GM23338 (cell line): ENCODE measurements at regions not wholly inside any gene's neighbourhood (a gene's known extent, or its start where the extent isn't known, plus 50 kb on each side); places are given as distances from the start of the nearest gene placed in this dataset.

Source experiments
- ATAC-seq: fragments of 200-7000 bp; cut with Tn5 transposase; 3 replicates; pipeline ENCODE4 v1.9.1; 2020
- DNase-seq: peaks from one replicate; pipeline ENCODE4 v3.0.0-alpha.2; 2015; ENCODE audit warnings: low spot score
- H2AFZ ChIP-seq: fragments of 200-600 bp; sonication (generic); 2 replicates; pipeline ENCODE4 v1.8.0; 2016; ENCODE audit warnings: antibody characterized with exemption, mild to moderate bottlenecking, moderate library complexity
- H3F3A ChIP-seq: fragments of 200-600 bp; sonication (generic); replicated peaks from 2 replicates; pipeline ENCODE4 v1.8.0; 2017; ENCODE audit warnings: antibody characterized with exemption, mixed run types, low read depth
- H3K27ac ChIP-seq: fragments of 200-600 bp; sonication (generic); 2 replicates; pipeline ENCODE4 v1.6.1; 2016; ENCODE audit warnings: low read depth
- H3K27me3 ChIP-seq: fragments of 200-600 bp; sonication (generic); 2 replicates; pipeline ENCODE4 v1.8.0; 2016; ENCODE audit warnings: mild to moderate bottlenecking, mixed run types, moderate library complexity; ENCODE audit not compliant: insufficient read depth
- H3K36me3 ChIP-seq: fragments of 200-600 bp; sonication (generic); 2 replicates; pipeline ENCODE4 v1.8.0; 2016; ENCODE audit warnings: mild to moderate bottlenecking; ENCODE audit not compliant: insufficient read depth
- H3K4me1 ChIP-seq: fragments of 200-600 bp; sonication (generic); 2 replicates; pipeline ENCODE4 v1.8.0; 2016; ENCODE audit warnings: mild to moderate bottlenecking, moderate library complexity; ENCODE audit not compliant: insufficient read depth
- H3K4me2 ChIP-seq: fragments of 200-600 bp; sonication (generic); 2 replicates; pipeline ENCODE4 v1.7.1; 2017; ENCODE audit warnings: mixed run types
- H3K4me3 ChIP-seq: fragments of 200-600 bp; sonication (generic); 2 replicates; pipeline ENCODE4 v1.6.1; 2016; ENCODE audit warnings: mixed run types
- H3K79me2 ChIP-seq: fragments of 200-600 bp; sonication (generic); replicated peaks from 2 replicates; pipeline ENCODE4 v1.8.0; 2017; ENCODE audit warnings: mild to moderate bottlenecking; ENCODE audit not compliant: insufficient read depth
- H3K9me2 ChIP-seq: fragments of 200-600 bp; sonication (generic); 2 replicates; pipeline ENCODE4 v1.8.0; 2017; ENCODE audit not compliant: insufficient read depth
- H4K20me1 ChIP-seq: fragments of 200-600 bp; sonication (generic); replicated peaks from 2 replicates; pipeline ENCODE4 v1.8.0; 2017; ENCODE audit warnings: mild to moderate bottlenecking; ENCODE audit not compliant: insufficient read depth
- H3K27ac Mint-ChIP-seq: 2 replicates; pipeline ENCODE4 v1.8.0; 2020; ENCODE audit warnings: inconsistent platforms, mild to moderate bottlenecking, moderate library complexity, mixed read lengths
- H3K27me3 Mint-ChIP-seq: 3 replicates; pipeline ENCODE4 v1.8.0; 2022; ENCODE audit warnings: low read depth, mild to moderate bottlenecking, moderate library complexity, mixed read lengths, inconsistent platforms; ENCODE audit not compliant: insufficient read depth, poor library complexity
- H3K36me3 Mint-ChIP-seq: 3 replicates; pipeline ENCODE4 v1.8.0; 2021; ENCODE audit warnings: low read depth, mild to moderate bottlenecking, inconsistent platforms, moderate library complexity, mixed read lengths
- H3K4me1 Mint-ChIP-seq: 3 replicates; pipeline ENCODE4 v1.8.0; 2020; ENCODE audit warnings: mild to moderate bottlenecking, inconsistent platforms, mixed read lengths
- H3K4me3 Mint-ChIP-seq: 3 replicates; pipeline ENCODE4 v1.8.0; 2021; ENCODE audit warnings: moderate library complexity, mild to moderate bottlenecking, inconsistent platforms, mixed read lengths
- H3K9me3 Mint-ChIP-seq: 3 replicates; pipeline ENCODE4 v1.8.0; 2020; ENCODE audit warnings: moderate library complexity, mild to moderate bottlenecking, inconsistent platforms, mixed read lengths
- CREB1 ChIP-seq: fragments of 250-450 bp; sonication (Bioruptor Pico); IDR thresholded peaks from 2 replicates; pipeline ENCODE4 v1.5.0; 2020; ENCODE audit warnings: low read depth, mild to moderate bottlenecking, moderate library complexity
- CTCF ChIP-seq, 2 experiments: fragments of 200-600 bp in 1 of 2; sonication (generic) in 1 of 2; conservative IDR thresholded peaks; 2 replicates each; pipeline versions ENCODE4 v1.5.1 to v1.6.1; 2016 to 2017; ENCODE audit warnings: antibody characterized with exemption in 2 of 2, low read depth in 2 of 2, mild to moderate bottlenecking in 2 of 2, moderate library complexity in 1 of 2
- EZH2 ChIP-seq: fragments of 200-600 bp; sonication (generic); IDR thresholded peaks from one replicate; pipeline ENCODE4 v1.8.0; 2017; ENCODE audit warnings: antibody characterized with exemption, mild to moderate bottlenecking, low read depth; ENCODE audit not compliant: unreplicated experiment
- POLR2AphosphoS5 ChIP-seq: IDR thresholded peaks from 2 replicates; pipeline ENCODE4 v1.6.1; 2016; ENCODE audit warnings: antibody characterized with exemption, low read depth
- REST ChIP-seq: IDR thresholded peaks from one replicate; pipeline ENCODE4 v1.6.1; 2018; ENCODE audit warnings: antibody characterized with exemption; ENCODE audit not compliant: unreplicated experiment
- ZNF114 ChIP-seq: fragments of 250-450 bp; sonication (Bioruptor Pico); IDR thresholded peaks from 2 replicates; pipeline ENCODE4 v1.5.0; 2020; ENCODE audit warnings: mild to moderate bottlenecking, moderate library complexity
- ZNF331 ChIP-seq: fragments of 250-450 bp; sonication (Bioruptor Pico); IDR thresholded peaks from 2 replicates; pipeline ENCODE4 v1.5.0; 2020; ENCODE audit warnings: low read depth, mild to moderate bottlenecking, moderate library complexity

GRCh38 chr18:51897884-51898283 is 442.1 kb upstream of the DCC start (continued):
- TF ChIP-seq REST: no peak
- no peak for TF ChIP-seq CTCF (conservative IDR thresholded peaks at IDR 0.05; ENCODE audit: low read depth in 2 of 2)
- TF ChIP-seq POLR2AphosphoS5: no peak
- TF ChIP-seq ZNF114 (CRISPR knock-in tag): no peak
- no peak for TF ChIP-seq EZH2

- H3K9me3 Mint-ChIP-seq: no peaks in the 10 kb centered on the region
- no peak overlapping the region for H3K4me3 Mint-ChIP-seq
- no peaks in the 10 kb centered on the region for H3K79me2 ChIP-seq
- H4K20me1 ChIP-seq: no peaks in the 10 kb centered on the region
- no peak overlapping the region for H3K27ac ChIP-seq
- H3K27me3 Mint-ChIP-seq: no peaks in the 10 kb centered on the region
- H3K36me3 Mint-ChIP-seq: no peaks in the 10 kb centered on the region
- H3K4me2 ChIP-seq: no peak overlapping the region
- no peak for TF ChIP-seq CREB1 (CRISPR knock-in tag)
- no peak for TF ChIP-seq ZNF331 (CRISPR knock-in tag)
- no peak for TF ChIP-seq POLR2AphosphoS5
- no peak for TF ChIP-seq ZNF114 (CRISPR knock-in tag)
- no peak for TF ChIP-seq CTCF (conservative IDR thresholded peaks at IDR 0.05; ENCODE audit: low read depth in 2 of 2)
- H3K4me3 ChIP-seq: no peak overlapping the region
- H3K9me2 ChIP-seq: no peaks in the 10 kb centered on the region
- ATAC-seq (no peak), DNase-seq (no peak)
- no peaks in the 10 kb centered on the region for H3K4me1 Mint-ChIP-seq
- H3K27ac Mint-ChIP-seq: no peak overlapping the region
- H3K36me3 ChIP-seq: no peaks in the 10 kb centered on the region
- no peaks in the 10 kb centered on the region for H3F3A ChIP-seq
- no peak overlapping the region for H2AFZ ChIP-seq
- no peaks in the 10 kb centered on the region for H3K4me1 ChIP-seq
- no peaks in the 10 kb centered on the region for H3K27me3 ChIP-seq
Observed at GRCh38 chr18:51907687-51908597, 432.1 kb upstream of the DCC start.
